ENCODE measurements at regions not wholly inside any gene's neighbourhood (a gene's known extent, or its start where the extent isn't known, plus 50 kb on each side); places are given as distances from the start of the nearest gene placed in this dataset.

- no peak for TF ChIP-seq CTCF (IDR thresholded peaks at IDR 0.05; ENCODE audit: low read depth, low read length, missing input control)
- no peak for TF ChIP-seq TAF1 (conservative IDR thresholded peaks at IDR 0.05)
- no peak for TF ChIP-seq JUND (IDR thresholded peaks at IDR 0.05)
- no peak for TF ChIP-seq YY1 (IDR thresholded peaks at IDR 0.05)
- TF ChIP-seq GABPA (IDR thresholded peaks at IDR 0.05 in 1 of 2, conservative IDR thresholded peaks at IDR 0.05 in 1 of 2) = no peak
- TF ChIP-seq RAD21 (IDR thresholded peaks at IDR 0.05) = no peak
Measured at GRCh38 chr19:31589109-31589508, 239.9 kb upstream of the TSHZ3 start.
